Activated T-cell treated with anti-CD3 and anti-CD28 coated beads for 48 hours (primary cell): ENCODE measurements at regions not wholly inside any gene's neighbourhood (a gene's known extent, or its start where the extent isn't known, plus 50 kb on each side); places are given as distances from the start of the nearest gene placed in this dataset.
"Not testable (repeated sequence)": the region's sequence is repeated elsewhere in the genome, so short reads cannot be mapped to it uniquely, and the experiment has no call there.

Source experiments
- DNase-seq: peaks from one replicate; pipeline ENCODE4 v3.0.0-alpha.2; 2020; ENCODE audit warnings: low read depth

GRCh38 chr9:87781331-87781730, 55.4 kb downstream of the CTSL start:
- DNase-seq = no peak

DNA sequence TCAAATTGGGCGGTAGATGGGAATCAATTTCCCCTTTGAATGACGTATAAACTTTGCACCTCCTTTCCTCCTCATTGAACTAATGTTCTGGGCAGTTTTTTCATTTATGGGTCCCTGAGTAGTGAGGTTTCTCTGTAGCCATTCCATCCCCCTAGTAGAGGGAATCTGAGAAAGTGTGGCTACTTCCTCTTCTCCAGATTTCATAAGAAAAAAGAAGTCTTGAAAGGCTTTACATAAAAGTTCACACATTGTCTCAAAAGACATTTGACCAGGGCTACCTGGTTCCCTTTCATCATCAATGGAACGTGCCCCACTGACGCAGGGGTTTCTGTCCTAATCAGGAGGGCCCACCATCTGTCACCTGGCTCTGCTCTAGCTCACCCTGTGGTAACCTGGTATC, 57.3 kb downstream of the CTSL start:
- DNase-seq = no peak

GRCh38 chr9:87785315-87785970, 59.5 kb downstream of the CTSL start:
- DNase-seq = not testable (repeated sequence)

- no peak for DNase-seq
Observed at GRCh38 chr9:87786423-87786822, 60.5 kb downstream of the CTSL start.

- DNase-seq = no peak
Observed at GRCh38 chr9:87786876-87787275, 61.0 kb downstream of the CTSL start.

DNA sequence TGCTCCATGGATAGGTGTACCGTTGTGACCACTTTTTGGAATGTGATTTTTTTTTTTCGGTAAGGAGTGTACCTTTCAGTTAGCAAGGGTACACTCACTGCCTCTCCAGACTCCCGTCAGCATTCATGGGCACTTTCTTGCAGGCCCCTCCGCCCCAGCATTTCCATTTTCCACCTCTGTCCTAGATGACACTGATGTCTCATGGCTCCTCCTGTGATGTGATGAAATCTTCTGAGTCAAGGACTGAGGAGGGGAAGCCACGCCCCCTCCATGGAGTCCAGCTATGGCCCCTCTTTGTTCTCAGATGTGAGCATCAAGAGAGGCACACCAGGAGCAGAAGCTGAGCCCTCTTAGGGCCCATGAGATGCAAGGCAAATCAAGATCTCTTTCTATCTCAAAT, 61.8 kb downstream of the CTSL start:
- DNase-seq = no peak

GRCh38 chr9:87792831-87793288, 66.9 kb downstream of the CTSL start:
- DNase-seq = peak; percentile 54

DNA sequence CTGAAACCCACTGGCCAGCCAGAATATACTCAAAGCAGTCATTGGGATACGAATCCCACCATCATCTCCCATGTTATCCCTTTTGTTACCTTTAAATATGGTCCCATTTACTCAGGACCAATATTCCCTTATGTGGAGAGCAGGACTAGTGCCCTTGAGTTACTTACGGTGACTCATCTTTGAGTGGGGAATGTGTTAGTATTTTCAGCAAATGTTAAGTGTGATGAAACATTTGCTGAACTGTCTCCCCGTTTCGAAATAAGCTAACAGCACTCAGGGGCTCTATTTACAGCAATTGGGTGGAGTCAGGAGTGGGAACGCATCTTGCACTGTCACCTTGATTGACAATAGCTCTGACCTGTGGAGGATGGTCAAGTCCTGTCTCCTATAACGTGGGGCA, 67.4 kb downstream of the CTSL start:
- no peak for DNase-seq

DNA sequence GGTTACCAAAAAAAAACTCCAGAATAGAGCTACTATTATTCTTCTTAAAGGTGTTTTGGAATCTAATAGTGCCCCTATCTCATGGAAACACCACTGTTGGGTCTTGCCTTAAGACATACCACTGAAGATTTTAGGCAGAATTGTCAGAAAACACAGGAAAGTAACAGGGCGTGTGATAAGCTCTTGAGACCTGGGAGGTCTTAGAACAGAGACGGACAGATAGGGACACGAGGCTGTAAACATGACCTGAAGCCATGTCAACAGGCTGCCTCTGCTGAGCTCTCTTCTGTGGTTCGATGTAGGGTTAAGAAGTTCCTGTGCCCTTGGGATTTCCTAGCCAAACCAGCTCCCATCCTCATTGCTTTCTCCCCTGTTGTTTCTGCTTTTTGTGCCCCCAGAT, 69.3 kb downstream of the CTSL start:
- no peak for DNase-seq

- DNase-seq = no peak
Observed at GRCh38 chr9:87796196-87796595, 70.3 kb downstream of the CTSL start.

DNA sequence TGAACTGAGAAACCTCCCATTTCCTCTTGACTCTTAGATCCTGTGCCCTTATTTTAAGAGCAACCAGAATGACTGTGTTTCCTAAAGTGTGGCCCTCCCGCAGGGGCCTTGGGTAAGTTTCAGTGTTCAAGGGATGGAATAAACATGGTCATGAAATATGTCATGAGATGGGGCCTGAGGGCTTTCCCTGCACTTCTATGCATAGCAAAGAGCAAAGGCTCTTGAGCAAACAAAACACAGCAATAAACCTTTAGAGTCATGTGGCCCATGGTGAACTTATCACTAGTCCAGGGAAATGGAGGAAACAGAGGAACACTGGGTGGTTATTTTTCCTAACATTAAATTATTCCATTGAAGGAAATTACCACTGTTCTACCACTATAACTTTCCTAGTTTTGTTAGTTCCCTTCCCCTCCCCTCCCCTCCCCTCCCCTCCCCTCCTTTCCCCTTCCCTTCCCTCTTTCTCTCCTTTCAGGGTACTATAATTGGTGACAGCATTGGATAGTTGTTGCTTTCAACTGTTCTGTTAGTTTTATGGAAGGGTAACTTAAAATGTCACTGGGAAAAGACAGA, 72.4 kb downstream of the CTSL start:
- no peak for DNase-seq

GRCh38 chr9:87799503-87799902, 73.6 kb downstream of the CTSL start:
- no peak for DNase-seq

DNA sequence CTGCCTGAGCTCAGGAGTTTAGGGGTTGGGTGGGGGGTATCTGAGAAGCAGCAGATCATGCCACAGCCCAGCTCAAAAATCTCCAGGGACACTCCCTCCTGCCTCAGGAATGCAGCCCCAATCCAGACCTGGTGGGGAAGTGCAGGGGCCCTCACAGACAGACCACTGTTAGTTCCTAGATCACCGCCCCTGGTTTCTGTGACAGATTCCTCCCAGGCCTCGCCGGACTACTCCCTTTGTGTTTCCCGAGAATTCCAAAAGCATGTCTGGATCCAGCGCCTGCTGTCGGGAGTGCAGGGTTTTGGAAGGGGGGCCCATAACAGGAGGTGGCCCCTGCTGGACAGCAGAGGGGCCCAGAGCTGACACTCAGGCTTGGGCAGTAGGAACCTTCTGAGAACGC, 74.5 kb downstream of the CTSL start:
- no peak for DNase-seq

GRCh38 chr9:87801013-87801412, 75.1 kb downstream of the CTSL start:
- no peak for DNase-seq

- DNase-seq = no peak
Observed at GRCh38 chr9:87803166-87803565, 77.2 kb downstream of the CTSL start.

DNA sequence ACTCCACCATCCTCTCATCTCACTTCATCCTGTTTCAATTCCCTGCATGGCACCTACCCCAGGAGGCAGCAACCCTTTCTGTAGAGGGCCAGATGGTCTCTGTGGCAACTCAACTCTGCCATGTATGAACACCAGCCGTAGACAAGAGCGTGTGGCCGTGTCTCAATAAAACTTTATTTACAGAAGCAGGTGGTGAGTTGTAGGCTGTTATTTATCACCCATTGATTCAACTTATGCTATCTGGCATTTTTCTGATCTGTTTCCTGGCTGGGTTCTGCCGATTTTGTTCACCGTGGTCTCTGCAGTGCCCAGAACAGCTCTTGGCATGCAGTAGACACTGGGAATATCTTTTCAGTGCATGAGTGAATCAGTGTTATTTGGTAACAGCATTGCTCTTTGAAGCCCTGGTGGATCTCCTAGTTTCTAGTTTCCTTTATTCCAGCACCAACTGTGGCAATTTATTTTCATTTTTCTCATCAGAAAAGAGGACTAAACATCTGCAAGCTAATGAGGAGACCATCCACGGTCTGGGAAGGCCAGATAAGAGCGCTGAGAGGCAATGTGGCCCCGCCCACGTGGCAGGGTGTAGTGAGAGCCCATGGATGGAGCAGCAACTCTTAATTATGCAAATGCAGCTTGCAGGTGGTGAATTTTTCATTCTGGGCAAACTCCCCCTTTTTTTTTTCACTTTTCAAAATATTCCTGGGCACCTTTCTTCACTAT, 77.9 kb downstream of the CTSL start:
- no peak for DNase-seq

DNA sequence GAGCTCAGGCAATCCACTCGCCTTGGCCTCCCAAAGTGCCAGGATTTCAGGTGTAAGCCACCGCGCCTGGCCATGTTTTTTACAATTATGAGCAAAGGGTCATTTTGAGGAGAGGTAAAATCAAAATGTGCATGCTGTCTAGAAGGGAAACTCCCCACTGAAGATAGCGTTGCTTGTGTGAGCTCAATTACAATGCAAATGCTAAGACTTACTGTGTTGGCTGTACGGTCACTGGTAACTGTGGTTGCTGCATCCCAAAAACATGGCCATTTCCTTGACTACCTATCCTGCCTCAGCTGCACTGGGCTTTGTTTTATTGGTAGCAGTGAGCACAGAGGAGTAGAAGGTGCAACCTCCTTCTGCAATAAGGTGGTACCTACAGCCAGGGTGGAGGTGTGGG, 77.4 kb upstream of the SPATA31E1 start:
- no peak for DNase-seq

- no peak for DNase-seq
Observed at GRCh38 chr9:87810008-87810407, 72.7 kb upstream of the SPATA31E1 start.

DNA sequence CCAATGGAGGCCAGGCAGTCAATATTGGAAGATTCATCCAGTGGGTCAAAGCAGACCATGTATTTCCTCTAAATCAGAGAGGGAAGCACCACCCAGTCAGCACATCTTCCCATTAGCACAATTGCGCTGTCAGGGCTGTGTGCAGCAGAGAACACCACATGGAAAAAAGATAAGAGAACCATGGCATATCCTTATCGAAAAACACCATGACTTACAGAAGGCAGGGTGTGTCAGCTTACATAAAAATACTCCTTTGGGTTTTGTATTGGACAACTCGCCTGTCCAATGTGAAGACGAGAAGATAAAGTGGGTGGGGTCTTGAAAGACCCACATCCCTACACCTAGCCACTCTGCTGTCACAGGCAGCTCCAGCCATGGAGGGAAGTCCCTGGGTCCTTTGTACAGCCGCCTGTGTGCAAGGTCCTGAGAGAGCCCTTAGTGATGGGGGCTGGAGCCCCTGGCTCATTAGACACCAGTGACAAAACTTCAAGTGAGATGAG, 71.9 kb upstream of the SPATA31E1 start:
- DNase-seq = no peak

- peak; percentile 33 for DNase-seq
Observed at GRCh38 chr9:87812375-87813118, 70.1 kb upstream of the SPATA31E1 start.

DNA sequence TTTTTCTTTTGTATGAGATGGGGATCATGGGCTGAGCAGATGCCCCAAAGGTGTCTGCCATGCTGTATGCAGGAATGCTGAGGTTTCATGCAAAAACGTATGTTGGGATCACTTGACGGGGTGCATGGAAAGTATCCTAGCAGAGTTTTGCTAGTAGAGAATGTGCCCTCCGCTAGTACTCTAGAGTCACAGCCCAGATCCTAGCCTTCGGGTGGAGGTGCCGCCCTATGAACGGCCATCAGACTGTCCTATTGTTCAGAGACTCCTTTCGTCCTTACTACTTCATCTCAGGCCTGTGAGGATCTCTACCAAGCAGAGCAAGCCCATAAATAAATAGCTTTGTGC, 69.6 kb upstream of the SPATA31E1 start:
- no peak for DNase-seq

DNA sequence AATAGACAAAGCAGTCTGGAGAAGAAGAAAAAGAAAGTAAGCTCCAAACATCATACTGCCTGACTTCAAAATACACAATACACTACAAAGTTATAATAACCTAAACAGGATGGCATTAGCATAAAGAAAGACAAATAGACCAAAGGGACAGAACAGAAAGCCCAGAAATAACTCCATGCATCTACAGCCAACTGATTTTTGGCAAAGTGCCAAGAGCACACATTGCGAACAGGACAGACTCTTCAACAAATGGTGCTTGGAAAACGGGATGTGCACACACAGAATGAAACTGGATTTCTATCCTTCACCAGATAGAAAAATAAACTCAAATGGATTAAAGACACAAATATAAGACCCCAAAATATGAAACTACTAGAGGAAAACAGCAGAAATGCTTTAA, 66.6 kb upstream of the SPATA31E1 start:
- DNase-seq = no peak

- no peak for DNase-seq
Observed at GRCh38 chr9:87818308-87818707, 64.4 kb upstream of the SPATA31E1 start.
